Skeletal muscle satellite cell (primary cell): ENCODE measurements at regions not wholly inside any gene's neighbourhood (a gene's known extent, or its start where the extent isn't known, plus 50 kb on each side); places are given as distances from the start of the nearest gene placed in this dataset.

Experiments used
- H3K27me3 ChIP-seq: 2 replicates; pipeline ENCODE4 v1.7.0; 2013; ENCODE audit warnings: low read length; ENCODE audit not compliant: control insufficient read depth, insufficient read depth
- H3K36me3 ChIP-seq: 2 replicates; pipeline ENCODE4 v1.7.0; 2013; ENCODE audit warnings: mild to moderate bottlenecking, control low read depth, low read length; ENCODE audit not compliant: insufficient read depth
- H3K4me1 ChIP-seq: 2 replicates; pipeline ENCODE4 v1.7.0; 2013; ENCODE audit warnings: low read length; ENCODE audit not compliant: control insufficient read depth, insufficient read depth
- H3K4me2 ChIP-seq: 2 replicates; pipeline ENCODE4 v1.7.0; 2013; ENCODE audit warnings: mild to moderate bottlenecking, low read length
- H3K4me3 ChIP-seq: 2 replicates; pipeline ENCODE4 v1.7.0; 2013; ENCODE audit warnings: low read length
- H3K9ac ChIP-seq: 2 replicates; pipeline ENCODE4 v1.7.0; 2013; ENCODE audit warnings: mild to moderate bottlenecking, low read depth, low read length, moderate library complexity
- H3K9me3 ChIP-seq: replicated peaks from 2 replicates; pipeline ENCODE4 v1.7.0; 2013; ENCODE audit warnings: mild to moderate bottlenecking, control low read depth, low read length

DNA sequence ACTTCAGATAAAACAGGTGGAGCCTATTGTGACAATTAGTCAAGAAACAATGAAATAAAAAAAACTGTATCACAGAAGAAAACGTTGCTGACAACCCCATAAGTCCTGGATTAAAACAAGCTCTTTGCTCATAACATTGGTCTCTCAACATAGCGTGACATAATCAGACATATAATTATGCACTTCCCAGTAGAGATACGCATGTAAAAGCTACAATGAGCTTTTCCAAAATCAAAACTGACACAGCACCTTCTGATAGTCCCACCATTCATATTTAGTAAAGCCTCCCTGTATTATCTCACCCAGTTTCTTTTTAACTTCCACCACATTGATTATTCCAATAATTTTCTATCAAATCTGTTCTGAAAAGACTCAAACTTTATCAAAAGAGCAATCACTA lies 372.1 kb upstream of the SMIM31 start:
- no peaks in the 10 kb centered on the region for H3K9me3 ChIP-seq

DNA sequence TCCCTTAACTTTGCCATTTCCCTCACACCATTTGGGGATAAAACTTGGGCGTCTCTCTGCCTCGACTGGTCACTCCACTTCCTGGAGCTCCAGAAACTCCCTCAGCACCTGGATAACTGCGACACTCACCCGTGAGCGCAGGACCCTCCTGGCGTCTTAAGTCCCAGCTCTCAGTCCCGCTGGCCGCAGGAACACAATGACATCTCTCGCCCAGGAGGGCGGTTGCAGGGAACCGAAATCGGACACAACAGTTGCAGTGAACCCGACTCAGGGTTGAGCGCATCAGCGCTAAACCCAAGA lies 370.9 kb upstream of the SMIM31 start:
- peak overlapping the region; percentile 3 for H3K9ac ChIP-seq
- peak overlapping the region; percentile 77 for H3K4me3 ChIP-seq
- H3K9me3 ChIP-seq = no peaks in the 10 kb centered on the region
- peaks cover 9% of the 10 kb centered on the region for H3K4me1 ChIP-seq
- H3K27me3 ChIP-seq = no peaks in the 10 kb centered on the region
- H3K4me2 ChIP-seq = peak overlapping the region; percentile 86
- no peaks in the 10 kb centered on the region for H3K36me3 ChIP-seq

More for the DNA sequence above, 372.1 kb upstream of the SMIM31 start:
- H3K4me2 ChIP-seq = no peak overlapping the region
- no peaks in the 10 kb centered on the region for H3K27me3 ChIP-seq
- H3K4me3 ChIP-seq = no peak overlapping the region
- peaks cover 9% of the 10 kb centered on the region for H3K4me1 ChIP-seq
- H3K9ac ChIP-seq = no peak overlapping the region
- H3K36me3 ChIP-seq = no peaks in the 10 kb centered on the region

DNA sequence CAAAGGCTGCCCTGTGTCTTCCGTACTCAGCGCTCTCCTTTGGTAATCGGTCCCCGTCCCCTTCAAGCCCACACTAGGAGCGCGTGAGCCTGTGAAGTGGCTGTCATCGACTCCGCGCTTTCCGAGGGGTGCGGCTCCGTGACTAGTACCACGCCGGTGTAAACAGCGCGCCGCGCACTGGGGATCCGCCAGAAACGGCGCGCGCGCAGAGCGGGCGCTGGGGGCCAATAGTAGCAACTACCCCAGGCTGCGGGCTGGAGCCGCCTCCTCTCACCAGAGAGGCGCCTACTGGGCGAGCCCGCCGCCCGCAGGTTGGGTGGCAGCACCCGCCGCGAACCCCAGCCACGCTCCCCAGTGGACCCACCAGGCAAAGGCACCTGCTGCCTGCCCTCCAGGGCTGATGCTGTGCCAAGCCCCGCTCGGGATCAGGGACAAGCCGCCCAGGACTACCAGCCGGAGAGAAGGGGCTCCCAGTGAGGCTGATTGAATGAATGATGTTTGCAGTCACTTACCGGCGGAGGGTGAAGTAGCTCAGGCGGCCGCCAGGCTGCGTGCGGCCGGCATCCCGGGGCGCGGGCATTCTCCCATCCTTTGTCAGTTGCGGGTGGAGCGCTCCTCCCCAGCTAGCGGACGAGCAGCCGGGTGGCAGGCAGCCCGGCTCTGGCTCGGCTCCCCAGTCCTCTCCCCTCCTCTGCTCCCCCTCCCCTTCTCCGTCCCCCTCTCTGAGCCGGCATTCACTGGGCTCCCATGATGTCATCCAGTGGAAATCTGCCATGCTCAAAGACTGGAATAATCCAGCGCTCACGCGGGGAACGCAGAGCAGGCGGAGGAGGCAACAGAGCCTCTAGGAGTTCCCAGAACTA lies 370.3 kb upstream of the SMIM31 start:
- Histone ChIP-seq H3K9ac (peak overlapping the region; percentile 3), H3K4me3 (peak overlapping the region; percentile 77), H3K4me1 (peaks cover 9% of the 10 kb centered on the region), H3K9me3 (no peaks in the 10 kb centered on the region), H3K27me3 (no peaks in the 10 kb centered on the region), H3K36me3 (no peaks in the 10 kb centered on the region), H3K4me2 (peak overlapping the region; percentile 86)

DNA sequence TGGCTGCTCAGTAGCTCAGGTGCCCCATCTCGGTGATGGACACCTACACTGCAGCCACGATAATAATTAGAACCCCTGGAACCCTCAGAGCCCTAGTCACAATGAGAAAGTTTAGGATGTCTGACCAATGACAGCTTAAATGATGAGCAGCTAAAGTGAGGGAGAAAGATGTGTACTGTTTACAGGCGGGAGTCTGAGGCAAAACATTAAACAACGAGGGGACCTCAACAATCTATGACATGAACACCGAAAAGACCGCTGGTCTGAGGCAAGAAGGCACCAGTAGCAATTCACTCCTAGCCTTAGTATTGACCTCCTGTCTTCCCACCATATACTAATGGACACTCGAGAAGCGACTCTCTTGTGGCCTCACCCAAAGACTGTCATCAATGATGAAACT lies 369.5 kb upstream of the SMIM31 start:
- no peaks in the 10 kb centered on the region for H3K9me3 ChIP-seq

DNA sequence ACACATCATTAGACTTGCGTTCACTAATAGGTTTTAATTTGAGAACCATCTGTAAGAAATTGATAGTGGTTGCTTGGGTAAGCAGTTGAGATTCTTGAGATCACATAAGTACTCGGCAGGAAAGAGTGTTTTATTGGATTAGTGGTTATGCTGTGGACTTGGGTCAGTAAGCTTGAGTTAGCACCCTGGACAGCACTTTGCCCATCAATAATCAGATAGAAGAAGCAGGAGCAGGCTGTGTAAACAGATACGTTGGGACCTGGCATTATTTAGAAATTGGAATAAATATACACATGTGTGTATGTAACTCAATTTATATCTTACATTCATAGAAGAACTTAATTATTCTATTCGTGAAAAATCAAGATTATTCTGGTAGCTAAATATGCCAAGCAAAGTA lies 357.5 kb upstream of the SMIM31 start:
- Histone ChIP-seq H3K9me3 (no peaks in the 10 kb centered on the region), H3K9ac (no peak overlapping the region), H3K4me1 (no peaks in the 10 kb centered on the region), H3K4me2 (no peak overlapping the region), H3K27me3 (no peaks in the 10 kb centered on the region), H3K4me3 (no peak overlapping the region), H3K36me3 (no peaks in the 10 kb centered on the region)

More for the DNA sequence above, 369.5 kb upstream of the SMIM31 start:
- Histone ChIP-seq H3K4me2 (peak overlapping the region; percentile 86), H3K9ac (no peak overlapping the region), H3K36me3 (no peaks in the 10 kb centered on the region), H3K4me1 (peaks cover 9% of the 10 kb centered on the region), H3K27me3 (no peaks in the 10 kb centered on the region), H3K4me3 (no peak overlapping the region)

DNA sequence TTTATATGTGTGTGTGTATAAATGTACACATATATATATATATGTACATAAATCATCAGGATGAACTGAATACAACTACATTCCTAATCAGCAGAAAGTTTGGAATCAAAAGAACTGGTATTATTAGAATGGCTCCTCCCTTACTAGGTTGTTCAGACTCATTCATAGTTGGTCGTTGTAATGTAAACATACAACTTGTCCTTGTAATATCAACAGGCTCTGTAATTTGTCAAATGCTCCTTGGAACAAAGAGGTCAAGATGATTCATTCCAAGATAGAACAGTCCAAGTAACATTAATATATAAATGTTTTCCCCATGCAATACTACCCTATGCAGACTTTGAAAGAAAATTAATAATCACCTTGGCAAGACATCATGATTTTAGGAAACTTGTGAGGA lies 351.4 kb upstream of the SMIM31 start:
- H3K9ac ChIP-seq = no peak overlapping the region

DNA sequence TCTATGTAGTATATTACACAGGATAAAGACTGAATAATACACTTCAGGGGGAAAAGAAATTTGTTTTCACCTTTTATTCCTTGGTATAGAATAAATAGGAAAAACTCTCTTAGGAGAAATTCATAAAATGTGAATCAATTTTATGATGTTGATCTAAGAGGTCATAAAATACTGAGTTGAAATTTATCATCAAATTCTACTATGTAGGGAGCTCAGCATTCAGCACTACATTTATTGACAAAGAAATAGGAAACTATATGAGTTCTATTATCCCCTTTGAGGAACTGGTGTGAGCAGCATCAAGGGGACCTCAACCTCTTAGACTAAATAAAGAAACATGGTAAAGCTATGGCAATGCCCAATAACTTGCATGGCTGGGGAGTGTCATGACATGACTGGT lies 348.2 kb upstream of the SMIM31 start:
- H3K27me3 ChIP-seq = no peaks in the 10 kb centered on the region
- no peaks in the 10 kb centered on the region for H3K9me3 ChIP-seq
- H3K36me3 ChIP-seq = no peaks in the 10 kb centered on the region
- H3K9ac ChIP-seq = no peak overlapping the region
- H3K4me2 ChIP-seq = no peak overlapping the region
- peaks cover 15% of the 10 kb centered on the region for H3K4me1 ChIP-seq
- no peak overlapping the region for H3K4me3 ChIP-seq

More for the DNA sequence above, 351.4 kb upstream of the SMIM31 start:
- Histone ChIP-seq H3K4me3 (no peak overlapping the region), H3K4me1 (peaks cover 15% of the 10 kb centered on the region), H3K4me2 (peak overlapping the region; percentile 19), H3K36me3 (no peaks in the 10 kb centered on the region), H3K9me3 (no peaks in the 10 kb centered on the region), H3K27me3 (no peaks in the 10 kb centered on the region)

DNA sequence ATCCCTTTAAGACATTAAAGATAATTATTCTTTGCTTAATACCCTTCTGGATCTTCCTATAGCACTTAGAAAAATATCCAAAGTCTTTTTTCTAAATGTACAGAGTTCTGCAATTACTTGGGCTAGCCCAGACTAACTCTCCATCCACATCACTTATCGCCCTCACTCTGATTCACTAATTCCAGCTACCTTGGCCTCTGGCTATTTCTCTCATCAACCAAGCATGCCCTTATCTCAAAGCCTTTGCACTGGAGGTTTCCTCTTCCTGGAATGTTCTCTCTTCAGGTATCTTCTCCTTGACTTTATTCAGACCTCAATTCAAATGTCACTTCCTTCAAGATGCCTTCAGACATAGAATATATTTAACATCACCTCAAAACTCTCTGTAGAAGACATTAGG lies 345.1 kb upstream of the SMIM31 start:
- Histone ChIP-seq H3K36me3 (no peaks in the 10 kb centered on the region), H3K4me1 (peaks cover 9% of the 10 kb centered on the region), H3K9ac (no peak overlapping the region), H3K4me3 (no peak overlapping the region), H3K4me2 (no peak overlapping the region), H3K9me3 (no peaks in the 10 kb centered on the region), H3K27me3 (no peaks in the 10 kb centered on the region)

DNA sequence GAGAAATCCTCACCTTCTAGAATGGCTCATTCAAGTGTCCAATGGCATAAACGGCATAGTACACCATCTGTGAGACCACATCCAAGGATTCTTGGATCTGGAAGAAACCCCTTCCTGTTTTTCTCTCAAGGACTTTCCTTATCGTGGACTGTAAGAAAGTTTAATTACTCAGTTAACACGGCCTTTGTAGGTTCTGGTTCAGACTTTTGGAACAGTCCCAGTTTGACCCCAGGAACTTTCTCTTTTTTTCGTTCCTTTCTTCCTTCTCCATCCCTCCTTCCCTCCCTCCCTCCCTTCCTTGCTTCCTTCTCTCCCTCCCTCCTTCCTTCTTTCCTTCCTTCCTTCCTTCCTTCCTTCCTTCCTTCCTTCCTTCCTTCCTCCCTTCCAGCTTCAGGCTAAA lies 343.5 kb upstream of the SMIM31 start:
- H3K4me1 ChIP-seq = peaks cover 9% of the 10 kb centered on the region
- H3K4me3 ChIP-seq = no peak overlapping the region
- H3K9me3 ChIP-seq = no peaks in the 10 kb centered on the region
- H3K36me3 ChIP-seq = no peaks in the 10 kb centered on the region
- no peaks in the 10 kb centered on the region for H3K27me3 ChIP-seq
- no peak overlapping the region for H3K4me2 ChIP-seq
- no peak overlapping the region for H3K9ac ChIP-seq

DNA sequence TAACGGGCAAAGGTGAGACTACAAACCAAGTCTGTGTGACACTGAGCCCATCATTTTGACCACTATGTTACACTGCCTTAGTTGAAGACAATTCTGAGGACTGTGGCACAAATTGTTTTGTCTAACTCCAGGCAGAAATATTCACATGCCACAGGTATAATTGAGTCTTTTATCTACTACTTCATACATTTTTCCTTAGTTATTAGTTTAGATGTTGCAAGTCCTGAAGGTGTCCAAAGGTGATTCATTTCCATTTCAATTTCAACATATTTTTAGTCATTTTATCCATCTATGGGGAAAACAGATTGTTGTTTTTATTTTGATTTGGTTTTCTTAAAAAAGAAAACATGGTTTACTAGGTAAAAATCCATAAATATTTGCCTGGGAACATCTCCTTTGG lies 341.7 kb upstream of the SMIM31 start:
- Histone ChIP-seq H3K4me3 (no peak overlapping the region), H3K4me1 (no peaks in the 10 kb centered on the region), H3K4me2 (no peak overlapping the region), H3K36me3 (no peaks in the 10 kb centered on the region), H3K27me3 (no peaks in the 10 kb centered on the region), H3K9me3 (no peaks in the 10 kb centered on the region), H3K9ac (no peak overlapping the region)

DNA sequence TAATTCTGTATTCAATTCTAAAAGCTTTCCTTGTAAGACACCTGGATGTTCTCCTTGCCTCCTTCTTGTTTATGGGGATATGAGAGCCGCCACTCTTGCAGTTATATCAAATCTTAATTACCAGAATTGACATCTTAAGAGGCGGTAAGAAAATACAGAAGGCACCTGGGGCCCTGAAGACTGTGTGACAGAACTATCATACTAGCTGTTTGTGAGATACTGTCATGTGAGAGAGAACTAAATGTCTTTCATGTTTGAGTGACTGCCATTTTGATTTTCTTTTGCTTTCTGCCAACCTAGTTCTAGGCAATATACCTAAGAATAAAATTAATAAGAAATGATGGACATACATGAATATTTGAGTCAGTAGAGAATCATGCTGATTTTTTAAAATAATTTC lies 340.2 kb upstream of the SMIM31 start:
- Histone ChIP-seq H3K9ac (no peak overlapping the region), H3K4me3 (no peak overlapping the region), H3K4me1 (no peaks in the 10 kb centered on the region), H3K4me2 (no peak overlapping the region), H3K27me3 (no peaks in the 10 kb centered on the region), H3K9me3 (no peaks in the 10 kb centered on the region), H3K36me3 (no peaks in the 10 kb centered on the region)

DNA sequence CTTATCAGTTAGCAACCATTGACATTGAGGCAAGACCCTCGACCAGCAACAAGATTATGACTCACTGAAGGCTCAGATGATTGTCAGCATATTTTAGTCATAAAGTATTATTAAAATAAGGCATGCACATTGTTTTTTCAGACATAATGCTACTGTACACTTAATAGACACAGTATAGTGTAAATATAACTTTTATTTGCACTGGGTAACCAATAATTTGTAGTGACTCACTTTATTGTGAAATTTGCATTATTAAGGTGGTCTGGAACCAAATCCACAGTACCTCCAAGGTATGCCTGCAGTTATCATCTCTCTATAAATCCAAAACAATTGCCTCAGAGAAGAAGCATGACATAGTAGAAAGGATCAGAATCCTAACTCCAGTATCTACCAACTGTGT lies 330.1 kb upstream of the SMIM31 start:
- no peaks in the 10 kb centered on the region for H3K4me1 ChIP-seq
- no peak overlapping the region for H3K4me3 ChIP-seq
- no peaks in the 10 kb centered on the region for H3K36me3 ChIP-seq
- no peaks in the 10 kb centered on the region for H3K9me3 ChIP-seq
- no peaks in the 10 kb centered on the region for H3K27me3 ChIP-seq
- no peak overlapping the region for H3K9ac ChIP-seq
- H3K4me2 ChIP-seq = no peak overlapping the region
